Left cardiac atrium (tissue), 4 donors: ENCODE measurements at regions not wholly inside any gene's neighbourhood (a gene's known extent, or its start where the extent isn't known, plus 50 kb on each side); places are given as distances from the start of the nearest gene placed in this dataset.

ENCODE experiments used
- ATAC-seq, 2 donors: fragments of 200-7000 bp; cut with Tn5 transposase; one replicate each; pipeline ENCODE4 v1.9.1; 2020; ENCODE audit warnings: mild to moderate bottlenecking in 2 of 2, moderate library complexity in 2 of 2
- DNase-seq: peaks from one replicate; pipeline ENCODE4 v3.0.0-alpha.2; 2020
- intact Hi-C, 2 donors: fragments of 100-400 bp; cut with DNase I; formaldehyde crosslinking; loops; one replicate each; pipeline versions ENCODE4 v1.14.1 to v1.15.1; 2022 to 2023
- donor health status: DM: no; HTN: yes; CAD: no.
- donor health status: DM: no; HTN: yes; CAD: no; lungs with severe emphysema.
- donor health status: DM: yes; HTN: yes; CAD: no.
- donor health status: Dilated cardiomyopathy.

DNA sequence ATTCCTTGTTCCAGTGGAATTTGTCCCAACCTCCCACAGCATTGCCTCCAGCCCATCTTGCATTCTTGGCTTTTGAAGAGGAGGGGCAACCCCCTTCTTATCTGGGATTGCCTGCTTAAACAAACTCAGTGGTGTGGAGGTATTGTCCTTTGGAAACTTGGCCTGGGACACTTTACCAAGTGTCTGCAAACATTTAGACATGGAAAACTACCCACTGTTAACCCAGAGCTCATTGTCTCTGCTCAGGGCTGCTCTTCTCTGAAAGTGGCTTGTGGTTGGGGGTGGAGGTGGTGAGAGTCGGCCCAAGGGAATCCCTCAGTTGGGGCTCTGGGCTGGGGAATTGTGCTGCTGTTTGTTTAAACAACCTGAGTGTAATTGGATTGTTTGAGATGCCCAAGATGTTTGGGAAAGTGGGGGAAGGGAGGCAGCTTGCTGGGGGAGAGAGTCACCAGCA lies 178.3 kb upstream of the GATA6 start:
- intact Hi-C loops: loop anchor here in 1 of 2 donors (10.0 kb wide), 1 partner anchor 574 kb away; no protein-coding TSS in a partner anchor
- DNase-seq (no peak), ATAC-seq (no peak)

DNA sequence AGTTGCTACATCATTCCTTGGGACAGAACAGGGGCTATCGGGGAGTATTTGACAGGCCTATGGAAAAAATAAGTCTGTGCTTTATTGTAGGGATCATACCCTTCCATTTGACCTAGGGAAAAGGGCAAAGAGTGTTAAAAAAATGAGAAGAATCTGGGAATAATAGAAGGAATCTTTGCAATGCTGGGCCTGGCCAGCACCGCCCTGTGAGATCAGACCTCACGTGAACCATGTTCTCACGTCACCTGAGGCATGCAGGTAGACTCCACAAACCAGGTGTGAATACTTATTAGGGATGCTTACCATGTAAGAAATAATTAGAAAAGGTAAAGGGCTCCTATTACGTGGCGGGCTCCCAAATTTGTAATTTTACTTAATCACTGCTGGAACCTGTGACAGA lies 177.5 kb upstream of the GATA6 start:
- intact Hi-C loops: loop anchor here in 1 of 2 donors (10.0 kb wide), 1 partner anchor 573 kb away; no protein-coding TSS in a partner anchor
- ATAC-seq (no peak), DNase-seq (no peak)

GRCh38 chr18:21996351-21996826 lies 173.0 kb upstream of the GATA6 start:
- ATAC-seq (peak in 1 of 2 donors; percentile 27), DNase-seq (peak; percentile 30)
- intact Hi-C loops: loop anchor here (2.0 to 10.0 kb wide), 4 partner anchors 166 to 568 kb away; partner anchors contain the start of gene GATA6 (in 1 of the 2)

DNA sequence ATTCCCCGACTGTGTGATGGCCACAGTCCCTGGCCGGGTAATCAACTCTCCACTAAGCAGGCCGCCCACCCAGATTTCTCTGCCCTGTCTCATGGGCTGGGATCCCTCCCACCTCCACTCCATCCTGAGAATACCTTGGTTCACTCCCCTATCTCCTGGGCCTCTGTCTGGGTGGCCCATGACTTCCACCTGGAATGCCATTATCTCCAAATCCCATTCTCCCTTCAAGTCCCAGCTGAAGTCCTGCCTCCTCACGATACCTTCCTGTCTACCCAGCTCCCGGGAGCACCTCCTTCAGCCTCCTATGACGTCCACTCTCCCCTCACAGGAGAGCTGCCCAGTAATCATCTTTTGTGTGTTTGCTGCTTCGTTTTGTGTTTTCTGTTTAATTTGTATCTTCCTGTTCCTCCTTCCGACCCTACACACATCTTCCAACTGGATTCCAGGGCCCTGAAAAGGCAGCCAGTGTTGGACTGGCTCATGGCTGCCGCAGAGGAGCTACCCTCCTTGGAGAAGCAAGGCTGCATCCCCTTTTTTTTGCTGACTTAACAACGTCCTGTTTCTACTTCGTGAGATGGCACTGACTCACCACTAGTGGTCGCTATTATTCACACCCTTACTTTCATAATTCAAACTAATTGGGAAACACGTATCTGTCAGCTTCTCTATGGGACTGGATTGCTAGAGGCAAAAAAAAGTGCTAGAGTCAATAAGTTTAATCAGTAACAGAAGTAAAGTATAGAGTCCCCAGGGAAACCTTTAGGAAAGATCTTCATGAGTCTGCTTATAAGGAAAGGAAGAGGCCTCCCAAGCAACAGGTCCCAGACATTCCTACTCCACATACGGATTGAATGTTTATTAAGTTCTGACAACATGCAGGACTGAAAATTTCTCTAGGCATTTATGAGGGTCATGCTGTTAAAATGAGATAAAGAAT lies 171.9 kb upstream of the GATA6 start:
- intact Hi-C loops: loop anchor here (2.0 to 10.0 kb wide), 4 partner anchors 165 to 567 kb away; partner anchors contain the start of gene GATA6 (in 1 of the 2)
- ATAC-seq: peak; percentile 74 to 77
- no peak for DNase-seq

DNA sequence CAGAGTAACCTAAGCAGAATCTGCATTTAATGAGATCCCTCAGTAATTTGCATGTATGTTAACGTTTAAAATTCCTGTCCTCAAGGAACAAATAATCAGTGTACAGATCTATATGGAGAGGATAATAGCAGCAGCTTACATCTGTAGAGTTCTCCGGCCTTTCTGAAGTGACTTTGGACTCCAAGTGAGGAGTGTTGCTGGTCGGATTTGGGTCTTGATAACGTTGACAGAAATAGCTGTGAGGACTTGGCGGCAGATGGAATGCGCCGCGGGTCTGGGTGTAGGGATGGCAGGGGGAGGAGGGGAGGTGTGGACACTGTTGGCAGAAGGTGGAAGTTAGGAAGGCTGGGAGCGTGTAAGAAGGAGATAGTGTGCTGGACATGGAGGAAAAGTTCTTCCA lies 170.9 kb upstream of the GATA6 start:
- DNase-seq: peak; percentile 56
- intact Hi-C loops: loop anchor here in 1 of 2 donors (5.0 to 10.0 kb wide), 2 partner anchors 164 to 566 kb away; no protein-coding TSS in a partner anchor
- ATAC-seq: peak; percentile 90 to 91

GRCh38 chr18:22001912-22002487 lies 167.4 kb upstream of the GATA6 start:
- DNase-seq (no peak), ATAC-seq (no peak)
- intact Hi-C loops: no loop called here

- ATAC-seq (peak; percentile 61 to 67), DNase-seq (peak; percentile 33)
- intact Hi-C loops: no loop called here
Measured at GRCh38 chr18:22005191-22005841, 164.1 kb upstream of the GATA6 start.

DNA sequence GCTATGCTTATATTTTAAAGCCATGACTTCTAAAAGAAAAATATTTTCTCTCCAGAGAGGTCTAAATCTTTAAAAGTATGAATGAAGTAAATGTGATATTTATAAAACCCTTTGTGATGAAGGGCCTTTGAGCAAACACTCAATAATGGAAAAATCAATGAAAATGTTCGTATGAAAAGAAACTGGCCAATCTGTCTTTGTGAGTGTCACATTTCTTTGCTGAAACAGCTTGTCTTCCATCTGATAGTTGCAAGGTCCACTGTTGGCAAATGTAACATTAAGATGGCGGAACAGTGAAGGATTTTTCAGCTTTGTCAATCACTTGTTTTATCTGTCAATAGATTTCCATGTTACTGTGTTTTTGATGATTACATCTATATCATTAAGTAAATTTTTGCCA lies 162.9 kb upstream of the GATA6 start:
- ATAC-seq (no peak), DNase-seq (no peak)
- intact Hi-C loops: no loop called here

- DNase-seq (no peak), ATAC-seq (no peak)
- intact Hi-C loops: no loop called here
Measured at GRCh38 chr18:22009242-22009641, 160.1 kb upstream of the GATA6 start.

DNA sequence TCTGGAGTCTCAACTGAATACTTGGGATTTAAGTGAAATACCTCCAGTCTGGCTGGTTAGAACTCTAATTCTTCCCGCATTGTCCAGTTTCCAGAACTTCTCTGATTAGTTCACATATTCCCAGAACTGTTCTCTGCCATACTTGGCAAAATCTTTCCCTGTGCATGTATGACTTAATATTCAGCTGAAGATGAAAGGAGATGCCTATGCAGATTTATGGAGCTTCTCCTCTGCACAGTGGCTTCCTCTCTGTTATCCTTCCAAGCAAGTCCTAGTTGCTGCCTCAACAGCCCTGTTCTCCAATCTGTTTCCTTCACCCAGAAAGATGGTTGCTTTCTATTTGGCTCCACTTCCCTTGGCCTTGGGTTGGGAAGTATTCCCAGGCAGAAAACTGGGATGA lies 155.4 kb upstream of the GATA6 start:
- DNase-seq (no peak), ATAC-seq (no peak)
- intact Hi-C loops: no loop called here

DNA sequence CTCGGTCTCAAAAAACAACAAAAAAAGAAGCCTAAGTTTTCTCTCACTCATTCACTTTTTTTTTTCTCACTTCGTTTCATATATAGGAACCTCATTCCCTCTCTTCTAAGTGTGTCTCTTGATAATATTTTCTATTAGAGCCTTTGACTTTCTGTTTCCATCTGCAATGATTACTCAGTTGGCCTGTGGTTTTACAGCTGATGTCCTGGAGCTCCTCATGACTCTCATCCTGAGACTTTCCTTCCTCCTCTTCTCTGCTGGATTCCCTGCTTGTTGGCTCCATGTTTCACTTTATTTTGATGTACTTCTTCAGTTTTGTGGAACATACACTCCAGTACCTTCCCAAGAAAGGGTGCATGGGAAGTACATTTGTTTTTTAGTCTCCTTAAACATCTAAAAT lies 154.2 kb upstream of the GATA6 start:
- intact Hi-C loops: no loop called here
- no peak for ATAC-seq

DNA sequence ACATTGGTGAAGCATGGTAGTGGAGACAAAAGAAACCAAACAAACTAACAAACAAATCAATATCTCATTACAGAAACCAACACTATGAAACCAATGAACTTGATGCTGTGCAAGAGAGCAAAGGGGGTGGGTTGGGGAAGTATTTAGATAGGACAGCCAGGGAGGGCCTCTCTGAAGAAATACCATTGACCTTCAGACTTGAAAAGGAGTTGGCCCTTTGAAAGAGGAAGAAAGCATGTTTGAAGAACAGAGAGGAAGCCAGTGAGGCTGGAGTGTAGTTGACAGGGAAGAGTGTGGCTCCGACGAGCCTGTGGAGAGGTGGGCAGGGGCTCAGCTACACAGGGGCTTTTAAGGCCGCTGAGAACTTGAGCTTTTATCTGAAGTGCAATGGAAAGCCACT lies 151.0 kb upstream of the GATA6 start:
- intact Hi-C loops: no loop called here
- no peak for ATAC-seq

More for the DNA sequence above, 154.2 kb upstream of the GATA6 start:
- no peak for DNase-seq

GRCh38 chr18:22019193-22019592 lies 150.2 kb upstream of the GATA6 start:
- DNase-seq (no peak), ATAC-seq (no peak)
- intact Hi-C loops: no loop called here

More for the DNA sequence above, 151.0 kb upstream of the GATA6 start:
- no peak for DNase-seq

GRCh38 chr18:22020127-22020866 lies 149.1 kb upstream of the GATA6 start:
- intact Hi-C loops: no loop called here
- ATAC-seq (no peak), DNase-seq (no peak)

DNA sequence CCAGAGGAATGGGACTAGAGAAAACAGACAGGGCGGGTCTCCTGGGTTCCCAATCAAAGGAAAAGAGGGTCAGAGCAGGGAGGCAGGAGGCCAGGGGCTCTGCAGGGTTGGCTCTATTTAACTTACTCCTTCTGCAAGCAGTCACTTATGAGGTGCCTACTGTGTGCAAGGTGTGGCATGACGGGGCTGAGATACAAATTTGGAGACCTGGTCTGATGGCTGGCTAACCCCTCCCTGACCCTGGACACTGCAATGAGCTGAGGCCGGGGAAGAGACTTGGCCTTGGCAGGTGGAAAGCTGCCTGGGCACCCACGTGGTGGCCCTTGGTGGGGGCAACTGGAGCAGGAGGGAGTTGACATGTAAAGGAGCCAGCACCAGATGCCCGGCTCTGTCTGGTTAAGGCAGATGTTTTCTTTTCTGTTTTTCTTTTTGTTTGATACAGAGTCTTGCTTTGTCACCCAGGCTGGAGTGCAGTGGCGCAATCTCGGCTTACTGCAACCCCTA lies 148.5 kb upstream of the GATA6 start:
- no peak for ATAC-seq
- intact Hi-C loops: no loop called here
- no peak for DNase-seq

DNA sequence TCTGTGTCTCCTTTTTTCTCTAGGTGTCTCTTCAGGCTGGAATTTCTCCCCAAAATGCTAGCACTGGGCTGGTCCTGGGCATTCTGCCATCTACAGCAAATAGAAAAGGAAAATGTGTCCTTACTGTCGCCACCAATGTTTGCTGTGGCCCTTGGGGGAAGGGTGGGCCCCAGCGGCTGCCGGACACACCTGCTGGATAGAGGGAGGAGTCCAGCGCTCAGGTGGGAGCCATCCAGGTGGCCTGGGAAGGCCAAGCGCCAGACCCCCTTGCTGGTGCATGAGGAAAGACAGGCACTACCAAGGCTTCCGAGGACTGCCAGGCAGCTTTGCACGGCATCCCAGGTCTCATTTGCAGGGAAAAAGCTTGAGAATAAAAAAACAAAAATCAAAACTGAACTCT lies 147.7 kb upstream of the GATA6 start:
- DNase-seq (no peak), ATAC-seq (no peak)
- intact Hi-C loops: no loop called here

GRCh38 chr18:22024924-22025323 lies 144.5 kb upstream of the GATA6 start:
- ATAC-seq: no peak
- intact Hi-C loops: no loop called here
- DNase-seq: no peak

DNA sequence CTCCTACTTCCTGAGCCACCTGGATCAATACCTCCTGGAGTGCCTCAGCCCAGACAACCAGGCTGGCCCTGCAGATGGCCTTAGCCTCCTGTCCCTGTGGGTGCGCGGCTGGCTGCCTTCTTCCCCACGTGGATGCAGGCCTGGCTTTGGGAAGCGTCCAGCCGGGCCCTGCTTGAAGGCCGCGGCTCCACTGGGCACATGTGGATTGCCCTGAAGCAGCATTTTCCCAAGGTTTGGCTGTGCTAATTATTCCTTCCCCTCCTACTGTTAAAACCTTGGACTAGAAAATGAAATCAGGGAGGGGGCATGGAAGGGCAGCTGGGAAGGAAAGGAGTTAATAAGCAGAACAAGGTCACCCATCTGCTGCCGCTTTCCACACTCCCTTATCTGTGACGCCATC lies 143.0 kb upstream of the GATA6 start:
- DNase-seq (no peak), ATAC-seq (no peak)
- intact Hi-C loops: no loop called here

DNA sequence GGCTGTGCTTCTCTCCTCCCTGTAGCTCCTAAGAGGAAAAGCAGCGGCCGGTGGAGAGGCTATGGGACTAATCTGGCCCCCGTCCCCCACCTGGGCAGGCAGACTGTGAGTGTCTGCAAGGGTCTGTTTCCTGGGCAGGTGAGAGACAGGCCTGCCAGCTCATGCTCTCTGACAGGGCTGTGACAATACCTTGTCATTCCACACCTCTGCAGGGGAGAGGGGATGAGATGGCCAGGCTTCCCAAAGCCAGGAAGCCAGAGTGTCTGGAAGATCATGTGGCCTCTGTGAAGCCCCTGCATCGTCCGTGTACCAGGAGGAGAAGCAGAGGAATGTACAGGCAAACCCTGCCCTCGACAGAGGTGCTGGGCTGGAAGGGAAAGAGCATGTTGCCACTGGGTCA lies 142.5 kb upstream of the GATA6 start:
- intact Hi-C loops: no loop called here
- DNase-seq (no peak), ATAC-seq (no peak)
